ENCODE measurements at regions not wholly inside any gene's neighbourhood (a gene's known extent, or its start where the extent isn't known, plus 50 kb on each side); places are given as distances from the start of the nearest gene placed in this dataset.

GRCh38 chr16:49972280-49972679, 52.7 kb upstream of the CNEP1R1 start:
- intact Hi-C loops (cut with DNase I) = no loop called here
- no peak for DNase-seq

DNA sequence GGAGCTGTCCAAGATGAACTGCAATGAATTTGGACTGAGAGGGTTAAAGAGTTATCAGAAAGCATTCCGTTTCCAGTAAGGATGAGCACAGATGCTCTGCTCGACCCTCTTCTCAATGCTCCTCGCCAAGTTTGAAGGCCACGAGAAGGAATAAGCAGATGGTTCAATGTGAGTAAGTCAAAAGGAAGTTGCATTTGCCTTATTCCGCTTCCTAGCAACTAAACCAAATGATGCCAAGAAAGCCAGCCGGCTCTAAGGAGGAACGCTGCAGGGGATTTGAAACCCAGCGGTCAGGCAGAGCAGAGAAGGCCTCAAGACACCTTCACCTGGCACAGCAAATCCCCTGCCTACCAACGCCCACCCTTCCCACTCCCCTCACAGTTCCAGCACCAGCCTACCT, 52.1 kb upstream of the CNEP1R1 start:
- no peak for DNase-seq
- intact Hi-C loops (cut with DNase I) = no loop called here

Measured in posterior cingulate gyrus (tissue), 11 donors.